ENCODE measurements at regions not wholly inside any gene's neighbourhood (a gene's known extent, or its start where the extent isn't known, plus 50 kb on each side); places are given as distances from the start of the nearest gene placed in this dataset.

DNA sequence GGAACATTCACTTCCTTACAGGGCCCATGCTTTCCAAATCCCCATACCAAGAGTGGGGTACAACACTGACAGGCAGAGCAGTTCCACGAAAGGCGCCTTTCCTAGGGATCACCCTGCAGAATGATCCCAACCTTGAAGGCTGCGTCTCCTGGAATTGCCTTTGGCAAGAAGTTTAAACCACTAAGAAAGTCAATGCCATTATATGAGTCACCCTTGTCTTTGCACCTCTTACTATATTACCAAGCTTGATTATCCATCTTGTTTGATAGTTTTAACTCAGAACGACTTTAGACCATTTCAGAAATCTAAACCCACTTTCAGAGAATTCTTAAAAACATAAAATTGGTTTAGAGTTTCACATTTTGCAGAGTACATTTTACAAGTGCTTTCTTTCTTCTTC, 282.1 kb downstream of the ARHGAP12 start:
- Histone ChIP-seq H3K27me3 (ENCODE audit: control insufficient read depth, insufficient read depth, low read length) (no peaks in the 10 kb centered on the region), H3K9ac (no peak overlapping the region), H3K27ac (no peak overlapping the region), H3K4me1 (no peaks in the 10 kb centered on the region), H3K36me3 (ENCODE audit: control insufficient read depth, insufficient read depth, low read length) (no peaks in the 10 kb centered on the region), H3K79me2 (no peaks in the 10 kb centered on the region), H2AFZ (no peak overlapping the region), H3K9me3 (ENCODE audit: control insufficient read depth, low read length) (no peaks in the 10 kb centered on the region), H3K4me2 (ENCODE audit: low read length) (no peak overlapping the region), H3K4me3 (ENCODE audit: low read depth, low read length) (no peak overlapping the region)
- no peak for TF ChIP-seq CTCF (IDR thresholded peaks at IDR 0.05)

- Histone ChIP-seq H3K36me3 (ENCODE audit: control insufficient read depth, insufficient read depth, low read length) (no peaks in the 10 kb centered on the region), H3K4me1 (no peaks in the 10 kb centered on the region), H3K9ac (no peak overlapping the region), H3K79me2 (no peaks in the 10 kb centered on the region), H3K27me3 (ENCODE audit: control insufficient read depth, insufficient read depth, low read length) (no peaks in the 10 kb centered on the region), H2AFZ (no peak overlapping the region), H3K4me2 (ENCODE audit: low read length) (no peak overlapping the region), H3K27ac (no peak overlapping the region), H3K9me3 (ENCODE audit: control insufficient read depth, low read length) (no peaks in the 10 kb centered on the region), H3K4me3 (ENCODE audit: low read depth, low read length) (no peak overlapping the region)
- no peak for TF ChIP-seq CTCF (IDR thresholded peaks at IDR 0.05)
Observed at GRCh38 chr10:31645786-31646185, 282.8 kb downstream of the ARHGAP12 start.

DNA sequence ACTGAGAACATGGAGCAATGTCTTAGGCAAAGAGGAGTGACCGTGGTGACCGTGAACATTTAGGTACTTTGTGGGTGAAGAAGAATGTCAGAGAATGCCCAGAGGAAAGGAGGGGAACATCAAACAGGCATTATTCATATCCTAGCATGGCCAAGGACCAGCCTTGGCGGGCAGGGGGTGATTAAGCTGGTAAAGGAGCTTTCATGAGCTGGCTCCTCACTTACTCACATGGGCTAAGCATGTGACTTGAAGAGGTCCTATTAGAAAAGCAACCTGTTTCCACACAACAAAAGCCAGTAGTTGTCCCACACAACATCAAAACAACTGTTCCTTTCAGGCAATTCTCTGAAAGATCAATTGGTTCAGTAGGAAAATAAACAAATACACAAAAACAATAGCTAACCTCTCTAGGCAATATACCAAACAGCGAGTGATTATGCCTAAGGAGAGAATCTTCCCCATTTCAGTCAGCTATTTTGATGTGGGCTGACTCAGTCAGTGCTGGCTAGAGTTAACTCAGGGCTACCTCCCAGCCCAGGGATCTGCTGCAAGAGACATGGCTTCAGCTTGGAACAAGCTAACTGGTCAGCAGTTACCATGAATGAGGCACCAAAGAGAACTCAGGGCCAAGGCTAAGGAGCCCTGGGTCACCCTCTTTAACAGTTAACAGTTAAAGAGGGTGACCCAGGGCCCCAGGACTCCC, 283.5 kb downstream of the ARHGAP12 start:
- Histone ChIP-seq H3K4me3 (ENCODE audit: low read depth, low read length) (no peak overlapping the region), H3K4me2 (ENCODE audit: low read length) (no peak overlapping the region), H3K9ac (no peak overlapping the region), H3K27me3 (ENCODE audit: control insufficient read depth, insufficient read depth, low read length) (no peaks in the 10 kb centered on the region), H3K9me3 (ENCODE audit: control insufficient read depth, low read length) (no peaks in the 10 kb centered on the region), H3K36me3 (ENCODE audit: control insufficient read depth, insufficient read depth, low read length) (no peaks in the 10 kb centered on the region), H3K4me1 (no peaks in the 10 kb centered on the region), H3K79me2 (no peaks in the 10 kb centered on the region), H2AFZ (no peak overlapping the region), H3K27ac (no peak overlapping the region)
- no peak for TF ChIP-seq CTCF (IDR thresholded peaks at IDR 0.05)

- Histone ChIP-seq H3K36me3 (ENCODE audit: control insufficient read depth, insufficient read depth, low read length) (no peaks in the 10 kb centered on the region), H3K27ac (no peak overlapping the region), H3K9ac (no peak overlapping the region), H3K9me3 (ENCODE audit: control insufficient read depth, low read length) (no peaks in the 10 kb centered on the region), H3K4me3 (ENCODE audit: low read depth, low read length) (no peak overlapping the region), H2AFZ (no peak overlapping the region), H3K27me3 (ENCODE audit: control insufficient read depth, insufficient read depth, low read length) (no peaks in the 10 kb centered on the region), H3K4me2 (ENCODE audit: low read length) (no peak overlapping the region), H3K4me1 (no peaks in the 10 kb centered on the region), H3K79me2 (no peaks in the 10 kb centered on the region)
- TF ChIP-seq CTCF (IDR thresholded peaks at IDR 0.05) = no peak
Observed at GRCh38 chr10:31642281-31642680, 286.4 kb downstream of the ARHGAP12 start.

- Histone ChIP-seq H3K79me2 (no peaks in the 10 kb centered on the region), H3K9me3 (ENCODE audit: control insufficient read depth, low read length) (no peaks in the 10 kb centered on the region), H3K27ac (no peak overlapping the region), H3K4me3 (ENCODE audit: low read depth, low read length) (no peak overlapping the region), H3K9ac (no peak overlapping the region), H3K36me3 (ENCODE audit: control insufficient read depth, insufficient read depth, low read length) (no peaks in the 10 kb centered on the region), H3K27me3 (ENCODE audit: control insufficient read depth, insufficient read depth, low read length) (no peaks in the 10 kb centered on the region), H3K4me2 (ENCODE audit: low read length) (no peak overlapping the region), H2AFZ (no peak overlapping the region), H3K4me1 (no peaks in the 10 kb centered on the region)
- TF ChIP-seq CTCF (IDR thresholded peaks at IDR 0.05) = no peak
Observed at GRCh38 chr10:31635415-31636065, 293.1 kb downstream of the ARHGAP12 start.
